ENCODE measurements at regions not wholly inside any gene's neighbourhood (a gene's known extent, or its start where the extent isn't known, plus 50 kb on each side); places are given as distances from the start of the nearest gene placed in this dataset.

DNA sequence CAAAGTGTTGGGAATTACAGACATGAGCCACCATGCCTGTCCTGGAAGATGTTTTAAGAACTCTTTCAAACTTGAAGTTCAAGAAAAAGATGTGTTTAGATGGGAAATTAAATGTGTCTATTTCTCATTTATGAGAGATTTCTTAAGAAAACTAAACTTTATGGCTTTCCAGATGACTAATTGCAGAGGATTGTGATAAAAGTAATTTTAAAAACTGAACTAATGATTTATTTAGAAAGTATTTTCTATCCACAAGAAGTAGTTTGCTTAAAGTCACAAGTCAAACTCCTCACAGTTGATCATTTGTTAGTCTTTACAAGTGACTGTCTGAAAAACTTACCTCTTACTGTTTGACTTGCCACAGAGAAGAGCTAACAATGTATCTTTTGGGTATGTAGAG, 89.6 kb upstream of the SPRY2 start:
- no peak for TF ChIP-seq GABPA (IDR thresholded peaks at IDR 0.05; ENCODE audit: low read depth)
- no peak for TF ChIP-seq CTCF (IDR thresholded peaks at IDR 0.05; ENCODE audit: insufficient read depth, low read length)

All from HL-60 (cell line).